HCT116 (cell line): ENCODE measurements at regions not wholly inside any gene's neighbourhood (a gene's known extent, or its start where the extent isn't known, plus 50 kb on each side); places are given as distances from the start of the nearest gene placed in this dataset.

ENCODE experiments used
- ATAC-seq: fragments of 200-7000 bp; cut with Tn5 transposase; 2 replicates; pipeline ENCODE4 v1.9.1; 2020; ENCODE audit warnings: mild to moderate bottlenecking, moderate library complexity
- BruUV-seq: library from RNA; stranded (reverse); fragments of 400-500 nt; replicated peaks from 2 replicates; lab custom pipeline; 2021; lab: Mats Ljungman, UMichigan
- CTCF ChIA-PET: fragments of 300-600 bp; sonication (Branson Sonifier 250); formaldehyde crosslinking; loops from one replicate; lab custom pipeline; 2021; ENCODE audit warnings: antibody characterized with exemption; lab: Charles Lee
- POLR2A ChIA-PET: fragments of 300-600, 350-600 bp; sonication (Branson Sonifier 250); formaldehyde crosslinking; loops from one replicate; lab custom pipeline; 2021; ENCODE audit warnings: antibody characterized with exemption; lab: Charles Lee
- RAD21 ChIA-PET, 2 experiments: fragments of 300-600 bp; sonication (Branson Sonifier 250); formaldehyde crosslinking; loops; one replicate each; lab custom pipeline; 2023; ENCODE audit warnings: low total read pairs in 2 of 2; ENCODE audit not compliant: uncharacterized antibody in 2 of 2, unreplicated experiment in 2 of 2, low non-redundant PET in 1 of 2; lab: Charles Lee
- DNase-seq: peaks from one replicate; pipeline ENCODE4 v3.0.0-alpha.2; 2010; ENCODE audit warnings: low read depth, low spot score
- H2AFZ ChIP-seq: fragments of 200-600 bp; shearing (Covaris generic), sonication (generic); 2 replicates; pipeline ENCODE4 v1.6.1; 2017; ENCODE audit warnings: low read depth, mixed run types, mixed read lengths, antibody characterized with exemption, low read length; ENCODE audit not compliant: poor library complexity, severe bottlenecking
- H3K27ac ChIP-seq: 2 replicates; pipeline ENCODE4 v1.5.1; 2012; ENCODE audit warnings: low read depth, low read length
- H3K27me3 ChIP-seq: fragments of 200-600 bp; sonication (generic); 2 replicates; pipeline ENCODE4 v1.6.1; 2016; ENCODE audit warnings: mixed run types, low read length, mixed read lengths; ENCODE audit not compliant: insufficient read depth
- H3K36me3 ChIP-seq, 2 experiments: fragments of 200-500 bp in 1 of 2; fragments of 200-600 bp in 1 of 2; sonication (Bioruptor generic) in 1 of 2; sonication (generic) in 1 of 2; 2 replicates each; pipeline versions ENCODE4 v1.5.1 to v1.6.1; 2014 to 2016; ENCODE audit warnings: low read length in 2 of 2, inconsistent platforms in 1 of 2, mixed read lengths in 1 of 2, mixed run types in 1 of 2; ENCODE audit not compliant: insufficient read depth in 2 of 2, control insufficient read depth in 1 of 2
- H3K4me1 ChIP-seq, 2 experiments: fragments of 200-600 bp in 1 of 2; sonication (generic) in 1 of 2; 2 replicates each; pipeline versions ENCODE4 v1.5.1 to v1.6.1; 2012 to 2017; ENCODE audit warnings: low read length in 2 of 2, inconsistent platforms in 1 of 2, mild to moderate bottlenecking in 1 of 2, mixed read lengths in 1 of 2, mixed run types in 1 of 2, moderate library complexity in 1 of 2; ENCODE audit not compliant: insufficient read depth in 2 of 2, control insufficient read depth in 1 of 2
- H3K4me2 ChIP-seq: fragments of 200-600 bp; sonication (generic); 2 replicates; pipeline ENCODE4 v1.6.1; 2017; ENCODE audit warnings: mixed run types, low read length, mixed read lengths
- H3K4me3 ChIP-seq, 2 experiments: fragments of 200-600 bp in 1 of 2; sonication (generic) in 1 of 2; replicated peaks in 1 of 2; 2 replicates each; pipeline ENCODE4 v1.5.1; 2011 to 2016; ENCODE audit warnings: low read length in 2 of 2, control low read depth in 1 of 2, low read depth in 1 of 2, mild to moderate bottlenecking in 1 of 2, mixed read lengths in 1 of 2, mixed run types in 1 of 2
- H3K79me2 ChIP-seq: fragments of 200-600 bp; sonication (generic); 2 replicates; pipeline ENCODE4 v1.6.1; 2017; ENCODE audit warnings: mild to moderate bottlenecking, mixed run types, low read length, moderate library complexity, mixed read lengths; ENCODE audit not compliant: insufficient read depth
- H3K9ac ChIP-seq: fragments of 200-600 bp; sonication (generic); 2 replicates; pipeline ENCODE4 v1.6.1; 2016; ENCODE audit warnings: low read length, mixed read lengths
- H3K9me2 ChIP-seq: fragments of 200-600 bp; sonication (generic), shearing (Covaris generic); 2 replicates; pipeline ENCODE4 v1.6.1; 2017; ENCODE audit warnings: mixed run types, mild to moderate bottlenecking, moderate library complexity; ENCODE audit not compliant: insufficient read depth
- H3K9me3 ChIP-seq, 2 experiments: fragments of 200-500 bp in 1 of 2; fragments of 200-600 bp in 1 of 2; sonication (Bioruptor generic) in 1 of 2; sonication (generic) in 1 of 2; 2 replicates each; pipeline ENCODE4 v1.6.1; 2014 to 2017; ENCODE audit warnings: low read length in 2 of 2, mixed read lengths in 2 of 2, inconsistent platforms in 1 of 2, low read depth in 1 of 2, mild to moderate bottlenecking in 1 of 2, mixed run types in 1 of 2, moderate library complexity in 1 of 2; ENCODE audit not compliant: control insufficient read depth in 1 of 2, insufficient read depth in 1 of 2
- H4K20me1 ChIP-seq: fragments of 200-600 bp; sonication (generic), shearing (Covaris generic); 2 replicates; pipeline ENCODE4 v1.6.1; 2017; ENCODE audit warnings: mixed run types, mild to moderate bottlenecking, moderate library complexity; ENCODE audit not compliant: insufficient read depth
- CBX3 ChIP-seq: IDR thresholded peaks from 2 replicates; pipeline ENCODE4 v1.6.1; 2012; ENCODE audit warnings: low read depth
- EZH2 ChIP-seq: fragments of 200-600 bp; sonication (generic); IDR thresholded peaks from 2 replicates; pipeline ENCODE4 v1.6.1; 2017; ENCODE audit warnings: antibody characterized with exemption, mixed run types
- RAD21 ChIP-seq: IDR thresholded peaks from 2 replicates; pipeline ENCODE4 v1.6.1; 2012; ENCODE audit warnings: low read depth, mild to moderate bottlenecking
- SIN3A ChIP-seq: IDR thresholded peaks from 2 replicates; pipeline ENCODE4 v1.6.1; 2012; ENCODE audit warnings: low read depth
- SRF ChIP-seq: IDR thresholded peaks from 2 replicates; pipeline ENCODE4 v1.6.1; 2012; ENCODE audit warnings: low read depth
- TCF7L2 ChIP-seq: IDR thresholded peaks from 2 replicates; pipeline ENCODE4 v1.7.0; 2011; ENCODE audit warnings: borderline replicate concordance, inconsistent platforms; ENCODE audit not compliant: insufficient read depth, insufficient read length; ENCODE audit errors: extremely low read depth
- YY1 ChIP-seq: IDR thresholded peaks from 2 replicates; pipeline ENCODE4 v1.6.1; 2011; ENCODE audit warnings: low read length, low read depth, moderate library complexity, mild to moderate bottlenecking; ENCODE audit not compliant: insufficient replicate concordance; ENCODE audit errors: extremely low read depth
- ZFX ChIP-seq: fragments of 450-650 bp; IDR thresholded peaks from 2 replicates; pipeline ENCODE4 v1.6.1; 2017
- intact Hi-C: fragments of 100-400 bp; cut with micrococcal nuclease; formaldehyde crosslinking; loops from 2 replicates; pipeline ENCODE4 v1.10.0; 2022
- TF ChIP-seq, protein P1 (sequence below): IDR thresholded peaks from 2 replicates; pipeline ENCODE4 v1.6.1; 2012; ENCODE audit warnings: low read depth

DNA sequence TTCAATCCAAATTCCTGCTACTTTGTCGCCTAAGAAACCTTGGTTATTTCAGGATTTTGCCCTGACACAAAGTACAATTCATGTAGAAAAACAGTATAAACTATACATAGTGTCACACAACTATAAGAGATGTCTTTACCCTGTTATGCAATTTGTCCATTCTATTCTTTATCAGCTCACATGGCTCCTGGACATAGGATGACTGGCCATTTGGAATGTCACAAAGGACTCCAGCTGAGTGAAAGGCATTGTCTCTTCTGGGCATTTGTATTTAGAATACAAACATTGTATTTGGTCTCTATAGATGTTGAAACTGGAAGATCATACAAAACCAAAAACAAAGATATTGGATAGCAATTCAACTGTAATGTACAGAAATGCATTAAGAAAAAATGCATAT lies 944.6 kb upstream of the LRRTM1 start:
- H3K79me2 ChIP-seq, result no peaks in the 10 kb centered on the region
- H3K27ac ChIP-seq, result no peak overlapping the region
- no peak overlapping the region for H3K4me2 ChIP-seq
- H3K9me2 ChIP-seq, result no peaks in the 10 kb centered on the region
- ATAC-seq (no peak), DNase-seq (no peak)
- no peaks in the 10 kb centered on the region for H3K36me3 ChIP-seq
- H3K9me3 ChIP-seq, result no peaks in the 10 kb centered on the region
- CTCF ChIA-PET, result no interaction called here
- no peak overlapping the region for H2AFZ ChIP-seq
- H3K9ac ChIP-seq, result no peak overlapping the region
- RAD21 ChIA-PET, result no interaction called here
- H3K27me3 ChIP-seq, result no peaks in the 10 kb centered on the region
- BruUV-seq, result no TSS peak
- no peak overlapping the region for H3K4me3 ChIP-seq
- POLR2A ChIA-PET, result no interaction called here
- intact Hi-C loops, result no loop called here
- H4K20me1 ChIP-seq, result no peaks in the 10 kb centered on the region
- H3K4me1 ChIP-seq, result no peaks in the 10 kb centered on the region
- no peak for TF ChIP-seq RAD21
- TF ChIP-seq YY1, result no peak
- TF ChIP-seq SIN3A, result no peak
- no peak for TF ChIP-seq ZFX
- TF ChIP-seq, protein P1, sequence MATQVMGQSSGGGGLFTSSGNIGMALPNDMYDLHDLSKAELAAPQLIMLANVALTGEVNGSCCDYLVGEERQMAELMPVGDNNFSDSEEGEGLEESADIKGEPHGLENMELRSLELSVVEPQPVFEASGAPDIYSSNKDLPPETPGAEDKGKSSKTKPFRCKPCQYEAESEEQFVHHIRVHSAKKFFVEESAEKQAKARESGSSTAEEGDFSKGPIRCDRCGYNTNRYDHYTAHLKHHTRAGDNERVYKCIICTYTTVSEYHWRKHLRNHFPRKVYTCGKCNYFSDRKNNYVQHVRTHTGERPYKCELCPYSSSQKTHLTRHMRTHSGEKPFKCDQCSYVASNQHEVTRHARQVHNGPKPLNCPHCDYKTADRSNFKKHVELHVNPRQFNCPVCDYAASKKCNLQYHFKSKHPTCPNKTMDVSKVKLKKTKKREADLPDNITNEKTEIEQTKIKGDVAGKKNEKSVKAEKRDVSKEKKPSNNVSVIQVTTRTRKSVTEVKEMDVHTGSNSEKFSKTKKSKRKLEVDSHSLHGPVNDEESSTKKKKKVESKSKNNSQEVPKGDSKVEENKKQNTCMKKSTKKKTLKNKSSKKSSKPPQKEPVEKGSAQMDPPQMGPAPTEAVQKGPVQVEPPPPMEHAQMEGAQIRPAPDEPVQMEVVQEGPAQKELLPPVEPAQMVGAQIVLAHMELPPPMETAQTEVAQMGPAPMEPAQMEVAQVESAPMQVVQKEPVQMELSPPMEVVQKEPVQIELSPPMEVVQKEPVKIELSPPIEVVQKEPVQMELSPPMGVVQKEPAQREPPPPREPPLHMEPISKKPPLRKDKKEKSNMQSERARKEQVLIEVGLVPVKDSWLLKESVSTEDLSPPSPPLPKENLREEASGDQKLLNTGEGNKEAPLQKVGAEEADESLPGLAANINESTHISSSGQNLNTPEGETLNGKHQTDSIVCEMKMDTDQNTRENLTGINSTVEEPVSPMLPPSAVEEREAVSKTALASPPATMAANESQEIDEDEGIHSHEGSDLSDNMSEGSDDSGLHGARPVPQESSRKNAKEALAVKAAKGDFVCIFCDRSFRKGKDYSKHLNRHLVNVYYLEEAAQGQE, result no peak
- no peak for TF ChIP-seq EZH2
- no peak for TF ChIP-seq SRF
- no peak for TF ChIP-seq CBX3
- TF ChIP-seq TCF7L2, result no peak
- TF ChIP-seq, all 23 proteins: peak for 0
